NK-92 treated with Interleukin-12 subunit alpha and Interleukin-12 subunit beta, amount 100 ng/mL, for 24 hours (cell line): ENCODE measurements at regions not wholly inside any gene's neighbourhood (a gene's known extent, or its start where the extent isn't known, plus 50 kb on each side); places are given as distances from the start of the nearest gene placed in this dataset.

ENCODE experiments used
- DNase-seq: peaks from one replicate; lab custom pipeline; 2025; lab: John Stamatoyannopoulos, UW

- DNase-seq: no peak
Observed at GRCh38 chr9:38313421-38313820, 79.1 kb upstream of the ALDH1B1 start.

GRCh38 chr9:38312406-38312805 is 80.1 kb upstream of the ALDH1B1 start:
- DNase-seq: no peak

- no peak for DNase-seq
Observed at GRCh38 chr9:38311382-38312270, 80.9 kb upstream of the ALDH1B1 start.

GRCh38 chr9:38309324-38310195 is 82.9 kb upstream of the ALDH1B1 start:
- DNase-seq: no peak

GRCh38 chr9:38308136-38308535 is 84.4 kb upstream of the ALDH1B1 start:
- DNase-seq: no peak

GRCh38 chr9:38306899-38307298 is 85.6 kb upstream of the ALDH1B1 start:
- no peak for DNase-seq

GRCh38 chr9:38305582-38305981 is 86.9 kb upstream of the ALDH1B1 start:
- no peak for DNase-seq

- DNase-seq: no peak
Observed at GRCh38 chr9:38301376-38302106, 91.0 kb upstream of the ALDH1B1 start.

- no peak for DNase-seq
Observed at GRCh38 chr9:38299856-38300255, 92.6 kb upstream of the ALDH1B1 start.

GRCh38 chr9:38298904-38299303 is 93.6 kb upstream of the ALDH1B1 start:
- DNase-seq: no peak

- DNase-seq: no peak
Observed at GRCh38 chr9:38298503-38298902, 94.0 kb upstream of the ALDH1B1 start.

GRCh38 chr9:38296807-38297206 is 95.7 kb upstream of the ALDH1B1 start:
- no peak for DNase-seq

- DNase-seq: no peak
Observed at GRCh38 chr9:38295764-38296163, 96.7 kb upstream of the ALDH1B1 start.

- no peak for DNase-seq
Observed at GRCh38 chr9:38294220-38294960, 98.1 kb upstream of the ALDH1B1 start.

- no peak for DNase-seq
Observed at GRCh38 chr9:38293022-38293421, 99.5 kb upstream of the ALDH1B1 start.

- no peak for DNase-seq
Observed at GRCh38 chr9:38292480-38292879, 100.0 kb upstream of the ALDH1B1 start.

- no peak for DNase-seq
Observed at GRCh38 chr9:38289866-38290245, 102.6 kb upstream of the ALDH1B1 start.

- DNase-seq: no peak
Observed at GRCh38 chr9:38289236-38289865, 103.2 kb upstream of the ALDH1B1 start.

- DNase-seq: no peak
Observed at GRCh38 chr9:38288502-38288901, 104.0 kb upstream of the ALDH1B1 start.

GRCh38 chr9:38287420-38287985 is 105.0 kb upstream of the ALDH1B1 start:
- no peak for DNase-seq

- DNase-seq: no peak
Observed at GRCh38 chr9:38286766-38287165, 105.7 kb upstream of the ALDH1B1 start.
